Breast epithelium (tissue), 3 donors: ENCODE measurements at regions not wholly inside any gene's neighbourhood (a gene's known extent, or its start where the extent isn't known, plus 50 kb on each side); places are given as distances from the start of the nearest gene placed in this dataset.

ENCODE experiments used
- POLR2A ChIP-seq: fragments of 450-650 bp; IDR thresholded peaks from one replicate; pipeline ENCODE4 v1.6.1; 2016; ENCODE audit warnings: antibody characterized with exemption, mild to moderate bottlenecking, moderate library complexity
- TF ChIP-seq, protein P1 (sequence below), 3 donors: fragments of 450-650 bp; IDR thresholded peaks; one replicate each; pipeline ENCODE4 v1.5.1; 2016 to 2017; ENCODE audit warnings: antibody characterized with exemption in 3 of 3, mild to moderate bottlenecking in 3 of 3, moderate library complexity in 3 of 3

DNA sequence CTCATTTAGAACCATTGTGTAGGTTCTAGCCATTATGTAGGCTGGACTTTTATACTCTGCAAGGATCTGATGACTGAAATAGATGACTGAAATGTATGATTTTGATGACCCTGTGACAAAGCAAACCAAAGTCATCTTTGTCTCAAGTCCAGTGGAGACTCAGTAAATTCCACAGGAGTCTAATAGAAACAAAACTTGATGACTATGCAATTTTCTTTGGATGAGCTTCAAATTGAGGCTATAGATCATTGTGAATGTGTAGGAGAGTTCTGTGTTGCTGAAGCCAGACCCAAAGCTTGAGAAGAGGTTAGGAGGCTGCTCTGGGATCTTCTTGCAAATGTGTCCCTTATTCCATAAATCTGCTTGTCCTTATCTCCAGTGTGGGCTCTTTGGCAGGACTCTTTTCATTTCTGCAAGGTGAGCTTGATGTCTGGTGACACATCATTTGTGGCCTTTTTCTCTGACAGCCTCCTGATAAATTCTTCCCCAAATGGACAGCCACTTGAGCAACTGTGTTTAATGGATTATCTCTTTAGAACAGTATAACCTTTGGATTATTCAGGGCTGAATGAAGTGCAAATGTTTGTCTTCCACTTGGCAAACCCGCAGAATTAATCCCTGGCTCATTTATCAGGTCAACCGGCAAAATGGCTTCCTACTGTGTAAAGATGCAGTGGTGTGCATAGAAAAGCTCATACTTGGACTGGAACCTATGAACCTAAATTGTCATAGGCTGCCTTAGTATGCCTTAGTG lies 235.1 kb upstream of the ANKH start:
- TF ChIP-seq, protein P1, sequence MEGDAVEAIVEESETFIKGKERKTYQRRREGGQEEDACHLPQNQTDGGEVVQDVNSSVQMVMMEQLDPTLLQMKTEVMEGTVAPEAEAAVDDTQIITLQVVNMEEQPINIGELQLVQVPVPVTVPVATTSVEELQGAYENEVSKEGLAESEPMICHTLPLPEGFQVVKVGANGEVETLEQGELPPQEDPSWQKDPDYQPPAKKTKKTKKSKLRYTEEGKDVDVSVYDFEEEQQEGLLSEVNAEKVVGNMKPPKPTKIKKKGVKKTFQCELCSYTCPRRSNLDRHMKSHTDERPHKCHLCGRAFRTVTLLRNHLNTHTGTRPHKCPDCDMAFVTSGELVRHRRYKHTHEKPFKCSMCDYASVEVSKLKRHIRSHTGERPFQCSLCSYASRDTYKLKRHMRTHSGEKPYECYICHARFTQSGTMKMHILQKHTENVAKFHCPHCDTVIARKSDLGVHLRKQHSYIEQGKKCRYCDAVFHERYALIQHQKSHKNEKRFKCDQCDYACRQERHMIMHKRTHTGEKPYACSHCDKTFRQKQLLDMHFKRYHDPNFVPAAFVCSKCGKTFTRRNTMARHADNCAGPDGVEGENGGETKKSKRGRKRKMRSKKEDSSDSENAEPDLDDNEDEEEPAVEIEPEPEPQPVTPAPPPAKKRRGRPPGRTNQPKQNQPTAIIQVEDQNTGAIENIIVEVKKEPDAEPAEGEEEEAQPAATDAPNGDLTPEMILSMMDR (IDR thresholded peaks at IDR 0.05): no peak
- no peak for TF ChIP-seq POLR2A
